SK-N-MC (cell line): ENCODE measurements at regions not wholly inside any gene's neighbourhood (a gene's known extent, or its start where the extent isn't known, plus 50 kb on each side); places are given as distances from the start of the nearest gene placed in this dataset.

Experiments
- EZH2 ChIP-seq: fragments of 200-600 bp; sonication (generic); IDR thresholded peaks from one replicate; pipeline ENCODE4 v1.6.1; 2017; ENCODE audit warnings: antibody characterized with exemption
- FOXP2 ChIP-seq: optimal IDR thresholded peaks from 2 replicates; pipeline ENCODE3; 2011; ENCODE audit warnings: mild to moderate bottlenecking, moderate library complexity; ENCODE audit not compliant: insufficient read depth; ENCODE audit errors: extremely low read length, control extremely low read depth
- POLR2AphosphoS5 ChIP-seq: IDR thresholded peaks from 2 replicates; pipeline ENCODE4 v1.6.1; 2012; ENCODE audit warnings: mild to moderate bottlenecking, low read depth, low read length, borderline replicate concordance

DNA sequence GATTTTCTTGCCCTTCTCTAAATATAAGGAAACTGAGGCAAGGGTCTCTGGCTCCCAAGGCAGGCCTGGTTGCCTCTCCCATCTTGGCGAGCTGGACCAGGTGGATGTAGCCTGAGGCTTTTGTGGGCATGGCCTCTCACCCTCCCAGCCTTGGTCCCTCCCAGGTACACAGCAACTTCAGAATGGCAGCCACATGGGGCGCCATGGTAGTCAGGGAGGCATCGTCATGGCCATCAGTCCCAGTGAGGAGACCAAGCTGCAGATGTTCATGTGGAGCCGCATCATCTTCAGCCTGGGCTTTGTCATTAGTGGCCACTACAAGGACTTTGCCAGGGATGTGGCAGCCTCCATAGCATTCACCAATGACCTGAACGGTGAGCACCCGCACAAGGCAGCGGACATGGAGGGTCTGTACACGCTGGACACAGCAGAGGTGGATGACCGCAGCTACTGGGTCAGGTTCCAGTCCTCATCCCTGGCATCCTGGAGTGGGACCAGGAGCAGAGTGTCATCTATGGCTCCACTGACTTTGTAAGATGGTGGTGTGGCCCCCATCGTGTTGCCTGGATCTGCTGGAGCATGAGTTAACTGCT lies 165.8 kb upstream of the ZNF267 start:
- TF ChIP-seq POLR2AphosphoS5 (no peak), EZH2 (no peak), FOXP2 (no peak)
